ENCODE measurements at regions not wholly inside any gene's neighbourhood (a gene's known extent, or its start where the extent isn't known, plus 50 kb on each side); places are given as distances from the start of the nearest gene placed in this dataset.

DNA sequence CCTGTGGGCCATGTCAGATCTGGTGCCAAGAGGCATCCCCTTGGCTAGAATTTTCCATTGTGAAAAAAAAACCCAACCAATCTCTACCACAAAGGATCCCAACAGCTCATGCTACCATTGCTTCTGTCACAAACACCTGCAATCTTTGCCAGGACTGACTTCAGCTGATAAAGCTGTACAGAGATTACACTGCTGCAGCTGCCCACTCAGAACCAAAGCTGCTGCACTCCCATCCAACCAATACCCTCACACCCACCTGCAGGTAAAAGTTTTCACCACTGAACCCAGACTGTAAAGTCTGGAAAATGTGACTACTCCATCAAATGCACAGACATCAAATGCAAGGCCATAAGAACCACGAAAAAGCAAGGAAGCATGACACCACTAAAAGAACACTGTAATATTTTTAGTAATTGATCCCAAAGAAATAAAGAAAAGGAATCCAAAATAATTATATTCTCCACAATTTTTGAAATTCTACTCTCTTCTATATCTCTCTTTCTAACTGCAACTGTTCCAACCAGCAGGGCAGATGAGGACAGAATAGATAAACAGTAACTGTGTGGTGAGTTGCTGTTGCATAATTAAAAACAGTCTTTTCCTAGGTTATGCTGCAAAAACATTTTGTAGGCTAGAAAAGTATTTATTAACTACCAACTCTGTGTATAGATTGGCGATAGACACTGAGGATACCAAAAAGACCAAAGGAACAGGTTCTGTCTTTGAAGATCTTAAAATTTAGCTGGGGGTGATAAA, 128.0 kb upstream of the MCHR2 start:
- 22 to 49% (median 32%) methylated on average over 2 of the region's 2 CpGs for WGBS, 3 donors
- H3K4me3 ChIP-seq: no peak overlapping the region
- no peaks in the 10 kb centered on the region for H3K4me1 ChIP-seq (ENCODE audit: insufficient read depth)
- H3K27me3 ChIP-seq: no peaks in the 10 kb centered on the region
- intact Hi-C loops (cut with DNase I): no loop called here
- no peak for DNase-seq
- no peaks in the 10 kb centered on the region for H3K36me3 ChIP-seq
- no peak overlapping the region for H3K27ac ChIP-seq
- TF ChIP-seq, protein P1, sequence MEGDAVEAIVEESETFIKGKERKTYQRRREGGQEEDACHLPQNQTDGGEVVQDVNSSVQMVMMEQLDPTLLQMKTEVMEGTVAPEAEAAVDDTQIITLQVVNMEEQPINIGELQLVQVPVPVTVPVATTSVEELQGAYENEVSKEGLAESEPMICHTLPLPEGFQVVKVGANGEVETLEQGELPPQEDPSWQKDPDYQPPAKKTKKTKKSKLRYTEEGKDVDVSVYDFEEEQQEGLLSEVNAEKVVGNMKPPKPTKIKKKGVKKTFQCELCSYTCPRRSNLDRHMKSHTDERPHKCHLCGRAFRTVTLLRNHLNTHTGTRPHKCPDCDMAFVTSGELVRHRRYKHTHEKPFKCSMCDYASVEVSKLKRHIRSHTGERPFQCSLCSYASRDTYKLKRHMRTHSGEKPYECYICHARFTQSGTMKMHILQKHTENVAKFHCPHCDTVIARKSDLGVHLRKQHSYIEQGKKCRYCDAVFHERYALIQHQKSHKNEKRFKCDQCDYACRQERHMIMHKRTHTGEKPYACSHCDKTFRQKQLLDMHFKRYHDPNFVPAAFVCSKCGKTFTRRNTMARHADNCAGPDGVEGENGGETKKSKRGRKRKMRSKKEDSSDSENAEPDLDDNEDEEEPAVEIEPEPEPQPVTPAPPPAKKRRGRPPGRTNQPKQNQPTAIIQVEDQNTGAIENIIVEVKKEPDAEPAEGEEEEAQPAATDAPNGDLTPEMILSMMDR (IDR thresholded peaks at IDR 0.05): no peak
- TF ChIP-seq EP300 (IDR thresholded peaks at IDR 0.05) (no peak), POLR2A (IDR thresholded peaks at IDR 0.05) (no peak)
- no peaks in the 10 kb centered on the region for H3K9me3 ChIP-seq

DNA sequence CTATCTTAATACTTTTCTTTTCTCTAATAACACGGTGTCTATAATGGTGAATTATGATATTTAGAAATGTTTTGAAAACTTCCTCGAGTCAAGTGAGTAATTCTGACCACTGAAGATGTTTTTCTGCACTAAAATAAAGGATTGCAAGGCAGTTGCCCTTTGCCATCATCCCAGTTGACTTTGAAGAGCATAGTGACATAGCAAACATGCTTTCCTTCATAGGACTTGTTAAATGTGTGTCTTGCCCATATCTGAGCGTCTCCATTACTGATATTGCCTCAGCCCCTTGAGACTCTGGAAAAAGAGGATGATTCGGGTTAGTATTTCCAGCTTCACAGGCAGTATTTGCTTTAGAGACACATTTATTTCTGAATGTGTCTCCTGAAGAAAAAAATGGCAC, 125.2 kb upstream of the MCHR2 start:
- no peaks in the 10 kb centered on the region for H3K9me3 ChIP-seq
- DNase-seq: no peak
- H3K27me3 ChIP-seq: no peaks in the 10 kb centered on the region
- no peaks in the 10 kb centered on the region for H3K4me1 ChIP-seq (ENCODE audit: insufficient read depth)
- TF ChIP-seq EP300 (IDR thresholded peaks at IDR 0.05): no peak
- TF ChIP-seq POLR2A (IDR thresholded peaks at IDR 0.05): no peak
- TF ChIP-seq, protein P1 (IDR thresholded peaks at IDR 0.05): no peak
- no peak overlapping the region for H3K27ac ChIP-seq
- intact Hi-C loops (cut with DNase I): no loop called here
- no peak overlapping the region for H3K4me3 ChIP-seq
- 34 to 38% (median 35%) methylated on average over 4 of the region's 4 CpGs for WGBS, 3 donors
- H3K36me3 ChIP-seq: no peaks in the 10 kb centered on the region

GRCh38 chr6:100118301-100118700, 124.3 kb upstream of the MCHR2 start:
- H3K27ac ChIP-seq: no peak overlapping the region
- TF ChIP-seq, protein P1 (IDR thresholded peaks at IDR 0.05): no peak
- TF ChIP-seq EP300 (IDR thresholded peaks at IDR 0.05) (no peak), POLR2A (IDR thresholded peaks at IDR 0.05) (no peak)
- H3K36me3 ChIP-seq: no peaks in the 10 kb centered on the region
- H3K4me1 ChIP-seq (ENCODE audit: insufficient read depth): no peaks in the 10 kb centered on the region
- intact Hi-C loops (cut with DNase I): no loop called here
- 69 to 91% (median 89%) methylated on average over 2 of the region's 2 CpGs for WGBS, 3 donors
- no peak overlapping the region for H3K4me3 ChIP-seq
- no peak for DNase-seq
- H3K27me3 ChIP-seq: no peaks in the 10 kb centered on the region
- no peaks in the 10 kb centered on the region for H3K9me3 ChIP-seq

- H3K4me1 ChIP-seq (ENCODE audit: insufficient read depth): no peaks in the 10 kb centered on the region
- WGBS, 3 donors: 90 to 91% (median 91%) methylated on average over 5 of the region's 5 CpGs
- intact Hi-C loops (cut with DNase I): no loop called here
Observed at GRCh38 chr6:100117680-100118079, 123.7 kb upstream of the MCHR2 start.

More at GRCh38 chr6:100117680-100118079, 123.7 kb upstream of the MCHR2 start:
- Histone ChIP-seq H3K27me3 (no peaks in the 10 kb centered on the region), H3K36me3 (no peaks in the 10 kb centered on the region), H3K9me3 (no peaks in the 10 kb centered on the region), H3K27ac (no peak overlapping the region), H3K4me3 (no peak overlapping the region)
- DNase-seq: no peak
- no peak for TF ChIP-seq POLR2A (IDR thresholded peaks at IDR 0.05)
- TF ChIP-seq, protein P1 (IDR thresholded peaks at IDR 0.05): no peak
- no peak for TF ChIP-seq EP300 (IDR thresholded peaks at IDR 0.05)

Data from ovary (tissue), 7 donors.